HUDEP-2 (cell line): ENCODE measurements at regions not wholly inside any gene's neighbourhood (a gene's known extent, or its start where the extent isn't known, plus 50 kb on each side); places are given as distances from the start of the nearest gene placed in this dataset.
A peak's percentile ranks its signal among the peaks of the same experiment; 100 is the strongest.
"Not testable (repeated sequence)": the region's sequence is repeated elsewhere in the genome, so short reads cannot be mapped to it uniquely, and the experiment has no call there.

Experiments used
- DNase-seq, 76 experiments: peaks; one replicate each; lab custom pipeline; 2025; ENCODE audit not compliant: unreplicated experiment in 76 of 76; lab: John Stamatoyannopoulos, UW

DNA sequence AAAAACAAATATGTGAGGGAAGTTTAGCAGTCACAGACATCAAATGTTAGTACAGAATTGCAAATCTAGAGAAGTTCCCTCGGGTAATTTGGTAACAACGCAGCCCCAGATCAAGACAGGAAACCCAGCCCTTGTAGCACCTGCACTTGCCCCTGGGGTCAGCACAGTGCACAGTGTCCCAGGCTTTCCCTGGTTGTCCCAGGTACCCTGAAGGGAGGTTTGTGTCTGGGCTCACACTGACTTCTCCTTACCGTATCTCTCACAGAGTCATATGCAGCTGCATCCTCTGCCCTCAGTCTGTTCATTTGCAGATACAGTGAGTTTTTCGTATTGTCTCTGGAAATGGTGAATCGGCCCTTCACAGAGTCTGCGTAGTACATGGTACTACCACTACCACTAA lies 528.9 kb downstream of the TMEM121 start:
- no peak for DNase-seq

DNA sequence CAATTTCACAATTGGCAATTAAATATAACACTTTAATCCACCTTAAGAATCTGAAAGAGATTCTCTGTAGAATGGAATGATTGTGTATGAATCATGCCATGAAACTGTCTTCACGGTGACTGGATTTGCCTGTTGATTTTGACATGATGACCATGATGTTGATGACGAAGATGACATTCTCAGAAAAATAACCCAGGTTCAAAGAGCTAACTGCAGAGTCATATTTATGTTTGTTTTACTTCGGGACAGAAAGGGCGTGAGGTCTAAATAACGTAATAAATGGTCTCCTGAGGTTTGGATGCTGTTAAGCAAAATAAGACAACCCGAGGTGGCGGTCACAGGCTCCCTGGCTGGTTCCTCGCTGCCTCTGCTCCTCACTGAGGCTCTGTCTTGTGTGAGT lies 532.0 kb downstream of the TMEM121 start:
- DNase-seq = no peak

DNA sequence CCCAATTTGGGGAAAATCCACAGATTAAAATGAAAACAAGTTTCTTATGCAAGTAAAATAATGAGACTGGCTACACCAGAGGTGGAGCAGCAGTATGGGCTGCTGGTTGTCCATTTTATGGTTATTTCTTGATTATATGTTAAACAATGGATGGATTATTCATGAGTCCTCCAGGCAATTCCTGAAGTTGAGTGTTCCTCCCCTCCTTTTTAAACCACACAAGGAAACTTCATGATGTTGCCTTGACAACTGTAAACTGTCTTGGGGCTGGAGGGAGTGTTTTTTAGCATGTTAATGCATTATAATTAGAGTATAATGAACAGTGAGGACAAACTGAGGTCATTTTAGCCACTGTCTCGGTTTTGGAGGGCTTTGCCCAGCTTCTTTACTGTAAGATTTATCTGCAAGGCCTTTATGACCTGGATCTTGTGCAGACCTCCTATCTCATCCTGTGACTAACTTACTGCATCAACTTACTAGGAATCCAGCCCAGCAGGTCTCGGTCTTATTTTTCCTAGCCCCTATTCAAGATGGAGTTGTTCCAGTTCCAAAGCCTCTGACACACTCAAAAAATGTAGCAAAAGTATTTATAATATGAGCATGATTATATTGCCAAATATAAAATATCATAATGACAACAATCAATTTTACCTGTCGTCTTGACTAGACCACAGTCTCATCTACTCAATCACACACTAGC lies 534.0 kb downstream of the TMEM121 start:
- DNase-seq = no peak

DNA sequence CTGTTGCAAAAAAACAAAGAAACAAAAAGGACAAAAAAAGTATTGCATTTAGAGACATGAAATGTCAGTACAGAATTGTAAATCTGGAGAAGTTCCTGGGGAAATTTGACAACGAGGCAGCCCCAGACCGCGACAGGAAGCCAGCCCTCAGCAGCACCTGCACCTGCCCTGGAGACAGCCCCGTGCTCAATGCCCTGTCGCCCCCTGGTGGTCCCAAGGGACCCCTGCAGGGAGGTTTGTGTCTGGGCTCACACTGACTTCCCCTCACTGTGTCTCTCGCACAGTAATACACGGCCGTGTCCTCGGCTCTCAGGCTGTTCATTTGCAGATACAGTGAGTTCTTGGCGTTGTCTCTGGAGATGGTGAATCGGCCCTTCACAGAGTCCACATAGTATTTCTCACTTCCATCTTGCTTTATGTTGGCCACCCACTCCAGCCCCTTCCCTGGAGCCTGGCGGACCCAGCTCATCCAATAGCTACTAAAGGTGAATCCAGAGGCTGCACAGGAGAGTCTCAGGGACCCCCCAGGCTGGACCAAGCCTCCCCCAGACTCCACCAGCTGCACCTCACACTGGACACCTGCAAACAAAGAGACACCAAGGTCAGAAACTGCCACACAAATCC lies 535.6 kb downstream of the TMEM121 start:
- peak in 4 of 76 experiments; percentile 2 to 23 (median 6) for DNase-seq

DNA sequence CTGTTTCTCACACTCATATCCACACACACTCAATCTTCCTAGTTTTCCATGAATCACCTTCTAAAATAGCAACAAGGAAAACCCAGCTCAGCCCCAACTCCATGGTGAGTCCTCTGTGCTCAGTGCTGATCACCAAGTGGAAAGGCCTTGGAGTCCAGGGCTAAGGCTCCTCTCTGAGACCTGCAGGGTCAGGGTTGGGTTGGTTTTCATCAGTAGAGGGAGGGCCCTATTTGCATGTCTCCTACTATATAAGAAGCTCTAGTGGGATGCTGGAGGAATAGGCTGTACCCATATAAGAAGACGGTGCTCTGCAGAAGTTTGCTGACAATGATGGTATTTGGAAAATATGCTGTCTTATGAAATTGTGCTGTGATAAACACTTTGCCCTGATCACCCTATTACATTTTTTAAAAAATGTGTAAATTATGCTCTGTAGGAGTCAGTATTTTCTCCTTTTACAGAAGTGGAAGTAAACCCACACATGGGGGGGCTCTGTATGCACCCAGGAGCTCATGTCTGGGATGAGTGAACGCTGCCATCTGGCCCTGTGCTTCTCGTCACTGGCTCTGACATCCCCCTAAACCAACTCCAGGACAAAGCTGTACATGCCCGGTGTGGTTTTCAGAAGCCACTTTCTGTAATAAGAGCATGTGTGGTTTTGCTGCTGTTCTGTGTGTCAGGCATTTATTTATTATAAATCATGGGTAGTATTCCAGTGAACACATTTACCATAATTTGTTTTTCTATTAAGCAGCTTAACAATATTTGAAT lies 536.3 kb downstream of the TMEM121 start:
- DNase-seq = no peak

DNA sequence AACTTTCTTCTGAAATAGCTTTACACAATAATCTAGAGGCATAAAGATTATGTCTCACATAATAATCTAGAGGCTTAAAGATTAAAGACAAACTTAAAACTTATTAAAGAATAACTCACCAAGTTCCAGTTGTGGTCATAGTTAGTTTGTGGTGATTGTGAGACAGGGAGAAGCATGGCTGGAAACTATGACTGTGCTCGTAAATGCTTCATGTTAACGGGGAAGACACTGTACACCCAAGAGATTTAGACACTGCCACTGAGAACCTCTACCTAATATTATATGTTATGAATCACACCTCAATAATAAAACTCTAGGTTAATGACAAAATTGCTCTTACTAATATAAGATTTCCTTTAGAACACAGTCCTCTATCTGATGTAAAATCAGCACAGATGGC lies 541.6 kb downstream of the TMEM121 start:
- DNase-seq = no peak

DNA sequence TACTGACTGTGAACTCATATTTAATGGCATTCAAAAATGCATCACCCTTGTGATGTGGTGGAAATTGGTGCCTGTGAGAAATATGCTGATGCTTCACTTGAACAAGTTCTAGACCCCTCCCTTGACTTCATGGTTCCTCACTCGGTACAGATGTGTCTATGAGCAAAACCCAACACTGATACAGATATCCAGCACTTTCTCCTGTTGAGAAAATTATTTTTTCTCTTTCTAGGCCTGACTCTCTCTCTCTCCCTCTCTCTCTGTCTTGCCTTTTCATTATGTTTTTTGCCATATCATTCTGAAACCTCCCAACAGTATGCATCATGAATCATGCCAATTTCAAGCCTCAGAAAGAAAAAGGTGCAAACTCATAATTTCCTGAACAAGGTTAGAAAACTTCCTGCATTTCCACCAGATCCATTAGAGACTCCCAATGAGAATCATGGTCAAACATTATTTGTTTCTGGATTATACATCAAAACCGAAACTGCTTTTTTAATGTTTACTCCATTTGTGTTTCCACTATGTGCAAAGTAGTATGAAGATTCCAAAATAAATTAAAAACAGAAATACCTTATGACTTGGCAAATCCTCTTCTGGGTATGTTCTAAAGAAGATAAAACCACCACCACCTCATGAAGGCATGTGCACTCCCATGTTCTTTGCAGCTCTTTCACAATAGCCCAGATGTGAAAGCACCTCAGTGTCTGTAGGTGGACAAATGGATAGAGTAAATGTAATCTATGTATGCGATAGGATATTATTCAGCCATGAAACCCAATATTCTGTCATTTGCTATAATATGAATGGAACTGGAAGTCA lies 543.6 kb downstream of the TMEM121 start:
- no peak for DNase-seq

DNA sequence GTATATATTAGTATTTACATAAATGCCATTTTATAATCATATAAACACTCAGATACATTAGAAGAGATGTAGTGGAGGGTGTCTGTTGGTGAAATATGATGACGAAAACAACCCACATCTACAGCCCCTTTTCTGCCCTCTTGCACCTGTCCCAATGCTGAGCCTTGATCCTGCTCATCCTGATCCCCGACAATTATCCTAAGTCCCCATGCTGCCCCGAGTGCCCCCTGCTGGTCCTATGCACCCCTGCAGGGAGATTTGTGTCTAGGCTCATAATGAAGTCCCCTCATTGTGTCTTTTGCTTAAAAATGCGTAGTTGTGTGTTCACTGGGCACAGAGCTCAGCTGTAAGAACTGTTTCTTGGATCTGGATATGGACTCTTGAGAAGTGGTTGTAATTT lies 554.5 kb downstream of the TMEM121 start:
- DNase-seq = no peak

DNA sequence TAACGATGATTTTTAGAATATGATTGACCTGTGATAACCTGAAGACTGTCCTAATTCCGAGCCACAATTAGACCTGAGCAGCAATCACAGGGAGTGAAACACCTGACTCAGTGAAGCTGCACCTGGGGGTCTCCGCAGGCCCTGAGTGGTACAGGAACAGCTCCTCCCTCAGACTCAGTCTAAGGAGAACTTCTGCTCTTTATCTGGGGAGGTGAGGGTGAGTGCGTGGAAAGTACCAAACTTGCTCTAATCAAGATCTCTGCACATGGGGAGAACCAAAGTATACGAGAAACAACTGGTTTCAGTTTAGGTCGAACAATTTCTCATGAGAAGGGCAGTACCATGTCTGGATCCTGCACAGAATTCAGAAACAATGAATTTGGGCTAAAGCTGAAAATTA lies 555.3 kb downstream of the TMEM121 start:
- DNase-seq = not testable (repeated sequence)

DNA sequence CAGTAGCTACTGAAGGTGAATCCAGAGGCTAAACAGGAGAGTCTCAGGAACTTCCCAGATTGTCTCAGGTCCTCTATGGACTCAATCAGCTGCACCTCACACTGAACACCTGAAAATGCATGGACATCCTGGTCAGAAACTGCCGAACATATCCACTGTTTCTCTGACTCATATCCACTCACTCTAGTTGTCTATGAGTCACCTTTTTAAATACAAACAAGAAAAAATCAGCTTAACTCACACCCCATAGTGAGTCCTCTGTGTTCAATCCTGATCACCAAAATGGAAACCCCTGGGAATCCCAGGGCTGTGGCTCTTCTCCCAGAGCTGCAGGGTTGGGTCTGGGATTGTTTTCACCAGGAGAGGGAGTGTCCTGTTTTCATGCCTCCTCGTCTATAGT lies 556.7 kb downstream of the TMEM121 start:
- no peak for DNase-seq

DNA sequence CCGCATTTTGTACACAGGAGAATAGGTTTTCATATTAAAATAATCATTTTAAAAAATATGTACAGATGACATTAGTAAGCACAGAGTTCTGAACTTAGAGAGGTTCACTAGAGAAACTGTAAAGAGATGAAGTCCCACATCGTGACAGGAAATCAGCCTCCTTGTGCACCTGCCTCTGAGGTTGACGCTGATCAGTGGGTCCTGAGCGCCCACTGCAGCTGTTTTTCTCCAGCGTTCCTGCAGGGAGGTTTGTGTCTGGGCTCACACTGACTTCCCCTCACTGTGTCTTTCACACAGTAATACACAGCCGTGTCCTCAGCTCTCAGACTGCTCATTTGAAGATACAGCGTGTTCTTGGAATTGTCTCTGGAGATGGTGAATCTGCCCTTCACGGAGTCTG lies 561.5 kb downstream of the TMEM121 start:
- DNase-seq = no peak

DNA sequence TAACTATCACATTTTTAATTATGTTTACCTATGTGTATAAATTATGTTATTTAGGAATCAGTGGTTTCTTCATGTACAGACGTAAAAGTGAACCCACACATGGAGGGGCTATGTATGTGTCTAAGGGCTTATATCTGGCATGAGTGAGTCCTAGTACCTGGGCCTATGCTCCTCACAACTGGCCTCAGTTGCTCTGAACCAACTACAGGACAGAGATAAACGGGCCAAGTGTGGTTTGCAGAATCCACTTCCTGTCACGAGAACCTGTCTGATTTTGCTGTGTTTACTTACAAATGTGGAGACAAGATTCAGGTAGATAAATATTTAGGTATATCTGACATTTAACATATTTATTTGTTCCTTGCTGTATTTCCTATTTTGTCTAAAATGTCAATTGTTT lies 562.5 kb downstream of the TMEM121 start:
- not testable (repeated sequence) for DNase-seq

DNA sequence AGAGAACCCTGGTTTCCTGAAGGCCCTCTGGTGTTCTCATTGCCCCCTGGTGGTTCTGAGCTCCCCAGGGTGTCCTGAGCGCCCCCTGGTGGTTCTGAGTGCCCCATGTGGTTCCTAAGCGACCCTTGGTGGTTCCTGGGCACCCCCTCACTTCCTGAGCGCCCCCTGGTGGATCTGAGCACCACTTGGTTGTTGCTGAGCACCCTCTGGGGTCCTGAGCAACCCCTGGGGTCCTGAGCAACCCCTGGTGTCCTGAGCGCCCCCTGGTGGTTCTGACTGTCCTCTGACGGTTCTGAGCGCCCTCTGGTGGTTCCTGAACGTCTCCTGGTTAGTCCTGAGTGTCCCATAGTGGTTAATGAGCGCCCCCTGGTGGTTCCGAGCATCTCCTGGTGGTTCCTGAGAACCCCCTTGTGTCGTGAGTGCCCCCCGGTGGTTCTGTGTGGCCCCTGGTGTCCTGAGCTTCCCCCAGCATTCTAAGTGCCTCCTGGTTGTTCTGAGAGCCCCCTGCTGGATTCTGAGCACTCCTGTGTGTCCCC lies 568.3 kb downstream of the TMEM121 start:
- peak in 47 of 76 experiments; percentile 2 to 57 (median 24) for DNase-seq

DNA sequence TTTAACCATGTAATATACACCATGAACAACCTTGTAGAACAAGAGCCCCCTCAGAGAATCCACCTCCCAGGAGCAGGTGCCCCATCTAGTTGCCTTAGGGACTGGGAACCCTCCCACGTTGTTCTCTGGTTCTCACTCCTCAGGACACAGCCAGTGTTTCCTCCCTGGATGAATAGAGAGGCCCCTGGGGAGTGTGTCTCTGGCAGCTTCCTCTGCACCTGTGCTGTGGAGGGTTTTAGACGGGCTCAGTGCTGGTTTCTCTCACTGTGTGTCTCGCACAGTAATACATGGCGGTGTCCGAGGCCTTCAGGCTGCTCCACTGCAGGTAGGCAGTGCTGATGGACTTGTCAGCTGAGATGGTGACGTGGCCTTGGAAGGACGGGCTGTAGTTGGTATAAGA lies 581.3 kb downstream of the TMEM121 start:
- no peak for DNase-seq

DNA sequence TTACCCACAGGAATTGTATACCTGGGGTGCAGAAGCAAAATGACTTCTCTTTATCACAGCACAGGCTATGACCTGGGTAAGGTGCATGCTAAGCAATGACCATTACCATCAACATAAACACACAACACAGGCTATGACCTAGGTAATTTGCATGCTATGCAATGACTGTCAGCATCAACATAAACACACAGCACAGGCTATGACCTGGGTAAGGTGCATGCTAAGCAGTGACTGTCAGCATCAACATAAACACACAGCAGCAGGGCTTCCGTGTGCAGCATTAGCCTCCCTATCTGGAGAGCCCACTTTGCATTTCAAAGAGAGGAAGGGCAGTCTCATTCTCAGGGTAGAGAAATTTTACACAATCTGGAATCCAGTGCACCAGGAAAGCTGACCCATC lies 583.0 kb downstream of the TMEM121 start:
- DNase-seq = no peak

DNA sequence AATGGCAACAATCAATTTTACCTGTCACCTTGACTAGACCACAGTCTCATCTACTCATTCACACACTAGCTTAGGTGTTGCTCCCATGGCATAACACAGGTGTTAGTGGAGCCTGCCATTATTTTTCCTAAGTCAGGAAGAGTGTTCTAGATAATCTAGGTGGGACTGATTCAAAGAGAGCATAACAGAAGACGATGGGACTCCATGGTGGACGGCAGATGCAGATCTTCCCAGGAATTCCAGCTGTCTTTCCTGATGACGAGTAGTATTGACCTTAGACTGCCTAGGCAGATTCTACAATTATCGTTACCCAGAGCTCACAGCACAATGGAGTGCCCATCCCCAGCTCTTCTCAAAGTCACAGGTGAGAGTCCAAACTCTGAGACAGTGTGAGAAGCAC lies 589.0 kb downstream of the TMEM121 start:
- DNase-seq = no peak

DNA sequence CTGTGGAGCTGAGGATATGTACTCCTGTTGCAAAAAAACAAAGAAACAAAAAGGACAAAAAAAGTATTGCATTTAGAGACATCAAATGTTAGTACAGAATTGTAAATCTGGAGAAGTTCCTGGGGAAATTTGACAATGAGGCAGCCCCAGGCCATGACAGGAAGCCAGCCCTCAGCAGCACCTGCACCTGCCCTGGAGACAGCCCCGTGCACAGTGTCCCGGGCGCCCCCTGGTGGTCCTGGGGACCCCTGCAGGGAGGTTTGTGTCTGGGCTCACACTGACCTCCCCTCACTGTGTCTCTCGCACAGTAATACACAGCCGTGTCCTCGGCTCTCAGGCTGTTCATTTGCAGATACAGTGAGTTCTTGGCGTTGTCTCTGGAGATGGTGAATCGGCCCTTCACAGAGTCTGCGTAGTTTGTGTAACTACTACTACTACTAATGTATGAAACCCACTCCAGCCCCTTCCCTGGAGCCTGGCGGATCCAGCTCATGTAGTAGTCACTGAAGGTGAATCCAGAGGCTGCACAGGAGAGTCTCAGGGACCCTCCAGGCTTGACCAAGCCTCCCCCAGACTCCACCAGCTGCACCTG lies 590.1 kb downstream of the TMEM121 start:
- not testable (repeated sequence) for DNase-seq

DNA sequence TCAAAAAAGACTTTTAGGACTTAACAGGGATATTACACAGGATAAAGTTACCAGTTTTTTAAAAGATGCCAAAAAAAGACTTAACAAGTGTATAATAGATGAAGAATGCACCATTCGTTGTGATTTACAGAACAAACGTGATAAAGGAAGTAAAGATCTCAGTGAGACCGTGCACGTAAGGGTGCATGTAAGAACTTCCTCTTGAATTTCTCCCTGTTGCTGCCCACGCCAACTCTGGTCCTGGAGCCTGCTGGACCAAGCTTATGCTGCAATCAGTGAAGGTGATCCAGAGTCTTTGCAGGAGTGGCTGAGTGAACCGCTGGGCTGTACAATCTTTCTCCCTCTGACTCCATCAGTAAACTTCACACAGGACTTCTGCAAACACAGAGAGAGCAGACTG lies 593.7 kb downstream of the TMEM121 start:
- DNase-seq = no peak

DNA sequence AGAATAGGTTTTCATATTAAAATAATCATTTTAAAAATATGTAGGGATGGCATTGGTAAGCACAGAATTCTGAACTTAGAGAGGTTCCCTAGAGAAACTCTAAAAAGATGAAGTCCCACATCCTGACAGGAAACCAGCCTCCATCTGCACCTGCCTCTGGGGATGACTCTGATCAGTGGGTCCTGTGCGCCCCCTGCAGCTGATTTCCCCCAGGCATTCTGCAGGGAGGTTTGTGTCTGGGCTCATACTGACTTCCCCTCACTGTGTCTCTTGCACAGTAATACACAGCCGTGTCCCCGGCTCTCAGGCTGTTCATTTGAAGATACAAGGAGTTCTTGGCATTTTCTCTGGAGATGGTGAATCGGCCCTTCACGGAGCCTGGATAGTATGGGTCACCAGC lies 602.9 kb downstream of the TMEM121 start:
- DNase-seq = no peak

DNA sequence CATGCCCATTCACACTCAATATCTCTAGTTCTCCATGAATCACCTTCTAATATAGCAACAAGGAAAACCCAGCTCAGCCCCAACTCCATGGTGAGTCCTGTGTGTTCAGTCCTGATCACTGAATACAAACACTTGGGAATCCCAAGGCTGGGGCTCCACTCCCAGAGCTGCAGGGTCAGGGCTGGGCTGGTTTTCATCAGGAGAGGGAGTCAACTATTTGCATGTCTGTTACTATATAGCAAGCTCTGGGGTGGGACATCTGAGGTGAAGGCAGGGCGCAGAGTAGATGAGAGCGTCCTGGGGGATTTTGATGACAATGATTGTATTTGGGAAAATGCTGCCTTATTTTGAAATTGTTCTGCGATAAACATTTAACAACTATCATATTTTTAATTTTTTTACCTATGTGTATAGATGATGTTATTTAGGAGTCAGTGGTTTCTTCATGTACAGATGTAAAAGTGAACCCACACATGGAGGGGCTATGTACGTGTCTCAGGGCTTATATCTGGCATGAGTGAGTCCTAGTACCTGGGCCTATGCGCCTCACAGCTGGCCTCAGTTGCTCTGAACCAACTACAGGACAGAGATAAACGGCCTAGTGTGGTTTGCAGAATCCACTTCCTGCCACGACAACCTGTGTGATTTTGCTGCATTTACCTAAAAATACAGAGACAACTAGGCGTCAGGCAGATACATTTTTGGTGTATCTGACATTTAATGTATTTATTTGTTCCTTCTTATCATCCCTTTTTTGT lies 603.7 kb downstream of the TMEM121 start:
- DNase-seq = not testable (repeated sequence)
